Umbilical cord (tissue), 1 donor: ENCODE measurements at regions not wholly inside any gene's neighbourhood (a gene's known extent, or its start where the extent isn't known, plus 50 kb on each side); places are given as distances from the start of the nearest gene placed in this dataset.
"Not testable (repeated sequence)": the region's sequence is repeated elsewhere in the genome, so short reads cannot be mapped to it uniquely, and the experiment has no call there.

Source experiments
- DNase-seq: peaks from one replicate; pipeline ENCODE4 v3.0.0-alpha.2; 2015; ENCODE audit warnings: low spot score

- DNase-seq = peak; percentile 59
Measured at GRCh38 chr4:29066861-29067260, 1653.3 kb upstream of the PCDH7 start.

- DNase-seq = no peak
Measured at GRCh38 chr4:29073571-29073970, 1646.6 kb upstream of the PCDH7 start.

- no peak for DNase-seq
Measured at GRCh38 chr4:29075366-29075765, 1644.8 kb upstream of the PCDH7 start.

- DNase-seq = no peak
Measured at GRCh38 chr4:29079260-29079659, 1640.9 kb upstream of the PCDH7 start.

- DNase-seq = peak; percentile 21
Measured at GRCh38 chr4:29081234-29081955, 1638.8 kb upstream of the PCDH7 start.

GRCh38 chr4:29082684-29083083 is 1637.5 kb upstream of the PCDH7 start:
- DNase-seq = no peak

- DNase-seq = no peak
Measured at GRCh38 chr4:29085748-29086147, 1634.4 kb upstream of the PCDH7 start.

GRCh38 chr4:29104694-29105093 is 1615.5 kb upstream of the PCDH7 start:
- no peak for DNase-seq

- no peak for DNase-seq
Measured at GRCh38 chr4:29113960-29114359, 1606.2 kb upstream of the PCDH7 start.

- DNase-seq = not testable (repeated sequence)
Measured at GRCh38 chr4:29117231-29117722, 1602.9 kb upstream of the PCDH7 start.

GRCh38 chr4:29121586-29121985 is 1598.6 kb upstream of the PCDH7 start:
- DNase-seq = no peak

- DNase-seq = no peak
Measured at GRCh38 chr4:29128810-29129209, 1591.4 kb upstream of the PCDH7 start.

- no peak for DNase-seq
Measured at GRCh38 chr4:29131304-29131703, 1588.9 kb upstream of the PCDH7 start.

- DNase-seq = no peak
Measured at GRCh38 chr4:29142708-29143107, 1577.5 kb upstream of the PCDH7 start.

- no peak for DNase-seq
Measured at GRCh38 chr4:29151584-29151983, 1568.6 kb upstream of the PCDH7 start.

GRCh38 chr4:29153642-29154041 is 1566.5 kb upstream of the PCDH7 start:
- DNase-seq = peak; percentile 8

- DNase-seq = no peak
Measured at GRCh38 chr4:29175291-29175690, 1544.9 kb upstream of the PCDH7 start.

- DNase-seq = no peak
Measured at GRCh38 chr4:29199025-29199424, 1521.1 kb upstream of the PCDH7 start.

GRCh38 chr4:29199485-29199884 is 1520.7 kb upstream of the PCDH7 start:
- DNase-seq = no peak

- no peak for DNase-seq
Measured at GRCh38 chr4:29213020-29213419, 1507.1 kb upstream of the PCDH7 start.

- no peak for DNase-seq
Measured at GRCh38 chr4:29220761-29221160, 1499.4 kb upstream of the PCDH7 start.

GRCh38 chr4:29224911-29225310 is 1495.3 kb upstream of the PCDH7 start:
- no peak for DNase-seq

GRCh38 chr4:29240641-29241040 is 1479.5 kb upstream of the PCDH7 start:
- no peak for DNase-seq

GRCh38 chr4:29243054-29243453 is 1477.1 kb upstream of the PCDH7 start:
- no peak for DNase-seq
